ENCODE measurements at regions not wholly inside any gene's neighbourhood (a gene's known extent, or its start where the extent isn't known, plus 50 kb on each side); places are given as distances from the start of the nearest gene placed in this dataset.
"Not testable (repeated sequence)": the region's sequence is repeated elsewhere in the genome, so short reads cannot be mapped to it uniquely, and the experiment has no call there.

GRCh38 chr13:88436974-88437373 is 765.8 kb downstream of the SLITRK5 start:
- DNase-seq: no peak

GRCh38 chr13:88450515-88450914 is 779.3 kb downstream of the SLITRK5 start:
- no peak for DNase-seq

GRCh38 chr13:88456151-88456550 is 785.0 kb downstream of the SLITRK5 start:
- no peak for DNase-seq

- no peak for DNase-seq
These were observed 788.2 kb downstream of the SLITRK5 start for GRCh38 chr13:88459331-88459730.

GRCh38 chr13:88461272-88462009 is 790.3 kb downstream of the SLITRK5 start:
- no peak for DNase-seq

GRCh38 chr13:88464851-88465250 is 793.7 kb downstream of the SLITRK5 start:
- DNase-seq: no peak

- no peak for DNase-seq
These were observed 801.1 kb downstream of the SLITRK5 start for GRCh38 chr13:88472316-88472715.

GRCh38 chr13:88483202-88483601 is 812.0 kb downstream of the SLITRK5 start:
- no peak for DNase-seq

GRCh38 chr13:88507909-88508308 is 836.7 kb downstream of the SLITRK5 start:
- no peak for DNase-seq

- DNase-seq: not testable (repeated sequence)
These were observed 841.8 kb downstream of the SLITRK5 start for GRCh38 chr13:88512993-88513392.

GRCh38 chr13:88526186-88526852 is 855.1 kb downstream of the SLITRK5 start:
- DNase-seq: no peak

GRCh38 chr13:88526853-88527215 is 855.7 kb downstream of the SLITRK5 start:
- no peak for DNase-seq

GRCh38 chr13:88541994-88542393 is 870.8 kb downstream of the SLITRK5 start:
- no peak for DNase-seq

GRCh38 chr13:88544836-88545235 is 873.7 kb downstream of the SLITRK5 start:
- DNase-seq: no peak

- no peak for DNase-seq
These were observed 881.8 kb downstream of the SLITRK5 start for GRCh38 chr13:88552966-88553365.

GRCh38 chr13:88565566-88565965 is 894.4 kb downstream of the SLITRK5 start:
- DNase-seq: no peak

- no peak for DNase-seq
These were observed 914.7 kb downstream of the SLITRK5 start for GRCh38 chr13:88585861-88586260.

- no peak for DNase-seq
These were observed 915.1 kb downstream of the SLITRK5 start for GRCh38 chr13:88586263-88586662.

- DNase-seq: no peak
These were observed 919.4 kb downstream of the SLITRK5 start for GRCh38 chr13:88590574-88590973.

GRCh38 chr13:88592105-88592504 is 920.9 kb downstream of the SLITRK5 start:
- no peak for DNase-seq

GRCh38 chr13:88601949-88602348 is 930.8 kb downstream of the SLITRK5 start:
- DNase-seq: no peak

- DNase-seq: no peak
These were observed 931.9 kb downstream of the SLITRK5 start for GRCh38 chr13:88602786-88603777.

- no peak for DNase-seq
These were observed 946.0 kb downstream of the SLITRK5 start for GRCh38 chr13:88617176-88617575.
